GM21447 (cell line): ENCODE measurements at regions not wholly inside any gene's neighbourhood (a gene's known extent, or its start where the extent isn't known, plus 50 kb on each side); places are given as distances from the start of the nearest gene placed in this dataset.

Source experiments
- ATAC-seq: cut with Tn5 transposase; IDR thresholded peaks from one replicate; pipeline ENCODE4 v1.9.1; 2021; ENCODE audit not compliant: unreplicated experiment

DNA sequence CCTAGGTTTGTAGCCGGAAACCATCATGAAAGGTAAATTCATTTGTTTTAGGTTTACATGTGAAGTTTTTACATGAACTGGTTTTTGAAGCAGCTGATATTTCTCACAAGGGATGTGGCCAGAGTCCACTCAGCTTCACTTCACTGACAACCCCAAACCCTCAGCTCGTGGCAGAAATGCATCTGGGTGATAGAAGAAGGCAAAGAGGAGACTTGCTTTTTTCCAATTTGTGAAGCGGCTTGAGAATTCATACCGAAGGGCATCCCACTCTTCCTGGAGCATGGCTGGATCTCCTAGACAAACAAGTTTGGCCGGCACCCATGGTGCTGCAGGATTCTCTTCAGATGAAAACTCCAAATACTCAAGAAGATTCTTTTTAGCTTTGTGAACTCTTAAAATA lies 392.8 kb upstream of the CNR1 start:
- no peak for ATAC-seq

DNA sequence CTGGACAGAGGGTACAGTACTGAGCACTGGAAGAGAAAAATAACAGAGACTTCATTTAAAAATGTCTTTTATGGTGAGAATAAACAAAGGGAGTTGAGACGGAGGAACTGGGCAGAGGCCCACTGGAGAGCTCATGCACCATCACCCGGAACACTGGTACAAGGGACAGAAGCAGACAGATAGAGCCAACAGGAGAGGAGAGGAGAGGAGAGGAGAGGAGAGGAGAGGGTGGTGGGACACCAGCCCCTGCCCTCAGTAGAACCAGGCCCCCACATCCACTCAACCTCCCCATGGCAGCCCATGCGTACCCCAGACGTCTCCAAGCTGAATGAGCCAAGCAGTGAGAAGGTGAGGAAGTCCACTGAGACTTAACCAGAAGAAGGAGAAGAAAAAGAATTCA lies 390.5 kb upstream of the CNR1 start:
- ATAC-seq = no peak

DNA sequence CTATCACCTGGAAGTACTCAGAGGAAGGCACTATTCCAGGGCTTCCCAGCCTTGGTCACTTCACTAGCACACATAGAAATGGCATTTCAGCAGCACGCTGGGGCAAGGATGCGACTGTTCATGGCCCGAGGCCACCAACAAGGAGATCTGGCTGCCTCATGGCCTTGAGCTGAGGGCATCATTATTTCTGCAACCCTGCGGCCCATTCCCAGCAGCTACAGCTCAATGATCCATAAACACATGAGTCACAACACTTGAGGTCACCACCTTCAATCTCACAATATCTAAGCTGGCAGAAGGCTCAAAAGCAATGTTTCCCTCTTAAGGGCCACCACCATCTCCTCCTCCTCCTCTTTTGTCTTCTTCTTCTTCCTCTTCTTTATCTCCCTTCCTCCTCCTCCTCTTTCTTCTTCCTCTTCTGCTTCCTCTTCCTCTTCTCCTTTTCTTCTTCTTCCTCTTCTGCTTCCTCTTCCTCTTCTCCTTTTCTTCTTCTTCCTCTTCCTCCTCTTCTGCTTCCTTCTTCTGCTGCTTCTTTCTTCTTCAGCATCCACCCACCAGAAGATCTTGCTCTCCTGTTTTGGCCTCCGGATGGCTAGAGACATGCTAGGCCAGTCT lies 382.9 kb upstream of the CNR1 start:
- ATAC-seq = no peak

DNA sequence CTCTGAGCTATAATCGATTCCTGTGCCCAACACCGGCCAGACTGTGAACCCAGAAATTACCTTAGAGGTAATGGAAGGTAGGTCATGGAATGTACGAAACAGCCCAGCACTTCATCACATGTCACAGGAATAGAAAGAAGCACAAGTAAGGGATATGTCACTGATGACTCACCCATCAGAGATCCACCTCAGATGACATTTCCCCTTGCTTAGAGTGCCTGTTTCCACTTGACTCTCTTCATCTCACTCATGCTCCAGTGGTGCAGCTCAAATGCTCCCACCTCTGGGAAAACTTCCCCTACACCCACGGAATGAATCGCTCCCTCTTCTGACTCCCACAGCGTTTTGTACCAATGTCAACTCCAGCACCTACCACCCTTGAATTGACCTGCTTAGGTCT lies 381.6 kb upstream of the CNR1 start:
- no peak for ATAC-seq

DNA sequence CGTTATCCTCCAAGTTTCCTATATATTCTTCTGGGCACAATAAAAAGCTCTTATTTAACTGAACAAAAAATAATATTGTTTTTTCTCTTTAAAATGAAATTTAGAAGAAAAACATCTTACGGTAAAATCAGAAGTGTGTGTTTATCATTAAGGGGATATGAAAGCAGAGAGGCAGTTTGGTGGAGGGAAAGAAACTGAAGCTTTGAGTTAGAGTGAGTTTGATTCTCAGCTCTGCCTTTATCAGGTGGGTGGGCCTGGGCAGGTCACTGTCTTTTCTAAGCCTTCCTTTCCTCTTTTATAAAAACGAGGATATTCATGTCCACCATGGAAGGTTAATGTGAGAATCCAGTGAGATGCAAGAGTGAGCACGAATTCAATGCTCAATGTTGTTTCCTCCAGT lies 379.8 kb upstream of the CNR1 start:
- ATAC-seq = no peak

DNA sequence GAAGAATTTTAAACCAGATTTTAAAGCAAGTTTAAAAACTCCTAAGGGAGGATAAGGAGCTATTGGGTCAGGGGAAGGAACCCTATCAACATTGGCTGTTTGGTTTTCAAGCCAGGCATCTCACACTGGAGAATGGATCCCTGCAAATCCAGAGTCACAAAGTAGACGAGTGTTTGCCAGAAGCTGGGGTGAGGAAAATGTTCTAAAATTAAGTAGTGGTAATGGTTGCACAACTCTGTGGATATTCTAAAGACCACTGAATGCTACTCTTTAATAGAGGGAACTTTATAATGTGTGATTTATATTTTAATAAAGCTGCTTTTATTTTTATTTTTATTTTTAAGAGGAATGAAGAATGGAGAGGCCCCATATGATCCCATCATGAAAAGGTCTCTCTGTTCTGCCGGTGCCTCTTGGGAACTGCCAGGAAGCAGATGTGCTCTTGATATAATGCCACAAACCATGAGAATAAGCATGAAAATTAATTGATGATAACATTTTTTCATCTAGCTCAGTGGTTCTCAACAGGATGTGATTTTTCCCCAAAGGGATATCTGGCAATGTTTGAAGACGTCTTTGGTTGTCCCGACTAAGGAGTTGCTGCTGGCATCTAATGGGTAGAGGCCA lies 379.0 kb upstream of the CNR1 start:
- no peak for ATAC-seq

DNA sequence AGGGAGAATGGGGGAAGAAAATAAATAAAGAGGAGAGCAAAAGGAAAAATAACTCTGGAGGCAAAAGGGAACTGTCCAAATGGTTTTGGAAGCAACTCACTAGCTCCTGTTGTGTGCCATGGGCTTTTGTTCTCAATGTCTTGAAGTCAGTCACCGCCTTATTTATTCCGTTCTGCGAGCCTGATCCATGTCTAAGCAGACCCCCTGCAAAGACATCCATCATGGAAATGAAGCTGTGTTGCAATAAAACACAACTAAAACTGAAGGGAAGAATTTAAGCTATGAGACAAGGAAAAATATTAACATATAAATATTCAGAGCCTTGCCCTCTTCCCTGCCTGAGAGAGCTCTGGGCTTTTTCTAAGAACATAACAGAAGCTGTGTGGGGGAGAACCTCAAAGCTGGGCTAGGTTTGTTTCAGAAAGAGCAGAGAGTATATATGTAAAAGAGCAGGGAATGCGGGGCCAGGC lies 373.2 kb upstream of the CNR1 start:
- ATAC-seq = no peak

DNA sequence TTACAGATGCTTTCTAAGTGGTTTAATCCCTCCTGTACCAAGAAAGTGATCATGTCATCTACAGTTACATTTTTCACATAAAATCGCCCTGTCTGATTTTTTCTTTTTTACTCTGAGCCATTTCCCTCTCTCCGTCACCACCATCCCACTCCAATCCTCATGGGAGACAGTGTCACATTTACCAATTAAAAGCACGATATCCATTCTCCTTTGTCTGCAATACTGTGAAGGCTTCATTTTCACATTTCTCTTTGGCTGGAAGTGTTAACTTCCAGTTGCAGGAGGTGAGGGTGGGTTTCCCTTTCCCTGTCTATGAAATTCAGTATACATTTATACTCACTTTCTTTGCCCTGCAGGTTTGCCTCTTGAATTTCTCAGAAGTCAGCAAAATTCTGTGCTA lies 372.7 kb upstream of the CNR1 start:
- ATAC-seq = no peak

DNA sequence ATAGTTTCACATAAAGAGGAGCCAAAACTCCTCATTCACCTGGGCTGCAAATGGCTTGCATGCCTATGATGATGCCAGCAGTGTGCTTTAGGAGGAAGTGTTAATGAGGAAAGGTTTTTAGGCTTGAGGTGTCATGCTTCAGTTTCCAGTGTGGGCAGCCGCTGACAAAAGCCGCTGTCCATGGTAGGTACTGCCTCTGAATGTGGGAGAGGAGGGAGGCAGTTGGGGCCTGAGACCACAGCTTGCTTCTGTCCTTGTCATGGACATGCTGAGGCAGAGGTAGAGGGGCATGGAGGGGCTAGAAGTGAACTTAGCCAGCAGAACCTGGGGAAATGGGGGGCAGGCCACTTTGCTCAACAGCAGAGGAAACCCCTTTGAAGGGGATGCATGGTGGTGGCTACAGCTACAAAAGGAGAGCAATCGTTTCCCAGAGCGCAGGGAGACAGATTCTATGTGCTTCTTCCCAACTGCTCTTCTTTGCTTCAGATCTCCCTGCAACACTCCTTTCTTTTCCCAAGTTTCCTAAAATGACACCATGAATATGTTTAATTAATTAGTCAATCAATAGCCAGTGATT lies 372.1 kb upstream of the CNR1 start:
- no peak for ATAC-seq

DNA sequence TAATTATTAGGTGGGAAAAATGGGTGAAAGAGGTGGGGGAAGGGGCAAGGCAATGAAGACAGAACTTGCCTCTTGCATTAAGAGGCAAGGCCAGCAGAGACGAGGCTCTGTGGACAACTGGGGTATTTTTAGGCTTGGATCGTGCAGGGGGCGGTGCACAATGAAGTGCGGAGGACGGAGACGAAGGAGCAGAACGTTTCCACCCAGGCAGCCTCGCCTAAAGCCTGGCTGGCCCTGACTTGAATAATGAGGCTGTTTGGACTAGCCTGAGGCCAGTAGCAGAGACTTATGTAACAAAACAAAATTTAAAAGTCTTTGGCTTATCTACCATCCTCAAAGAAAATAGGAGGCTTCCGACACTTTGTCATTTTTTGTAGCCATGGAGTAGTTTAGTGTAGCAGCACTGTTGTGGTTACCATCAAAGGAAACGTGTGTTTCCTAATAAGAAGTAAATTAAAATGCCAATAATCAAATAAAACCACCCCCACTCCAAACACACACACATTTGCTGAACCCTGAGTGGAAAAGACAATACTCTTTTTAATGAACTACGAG lies 370.0 kb upstream of the CNR1 start:
- ATAC-seq = no peak

DNA sequence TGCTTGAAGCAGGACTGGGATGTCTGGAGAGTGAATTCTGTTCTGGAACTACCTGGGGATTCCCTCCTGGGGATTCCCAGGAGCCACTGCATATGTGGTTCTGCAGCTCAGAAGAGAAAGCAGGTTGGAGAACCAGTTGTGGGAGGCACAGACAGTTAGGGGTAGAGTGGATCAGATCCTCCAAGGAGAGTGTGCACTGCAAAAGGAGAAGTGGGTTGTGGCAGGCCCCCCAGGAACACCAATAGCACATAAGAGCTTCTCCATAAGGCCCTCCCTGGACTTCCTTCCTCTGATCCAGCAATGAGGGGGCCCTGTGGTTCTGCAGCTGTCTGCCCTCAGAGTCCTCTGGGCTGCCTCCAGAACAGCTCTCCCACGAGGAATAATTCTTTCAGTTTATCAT lies 369.2 kb upstream of the CNR1 start:
- ATAC-seq = no peak

DNA sequence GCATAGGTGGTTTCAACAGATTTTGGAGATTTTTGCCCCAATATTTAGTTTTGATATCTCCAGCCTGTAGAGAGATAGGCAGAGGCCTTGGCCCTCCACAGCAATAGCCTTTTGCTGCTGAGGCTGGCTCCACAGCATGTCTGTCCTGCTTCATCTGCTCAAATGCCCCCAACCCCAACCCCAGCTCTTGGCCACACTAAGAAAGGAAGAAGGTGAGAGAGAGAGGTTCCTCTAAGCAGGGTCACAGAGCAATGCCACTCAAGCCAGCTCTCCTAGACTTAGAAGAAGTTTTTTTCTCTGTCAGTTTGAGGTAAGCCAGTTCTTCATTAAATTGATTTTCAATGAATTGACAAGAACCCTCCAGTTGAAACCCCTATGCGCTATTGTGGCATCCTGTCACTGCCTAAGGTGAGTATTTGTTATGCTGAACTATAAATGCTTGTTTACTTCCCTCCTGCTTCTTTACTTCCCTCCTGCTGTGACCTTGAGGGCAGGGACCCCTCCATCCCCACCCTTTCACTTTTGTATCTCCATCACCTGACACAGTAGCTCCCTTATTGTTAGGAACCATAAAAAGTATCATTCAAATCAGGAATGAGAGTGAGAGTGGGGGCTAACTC lies 366.2 kb upstream of the CNR1 start:
- no peak for ATAC-seq

DNA sequence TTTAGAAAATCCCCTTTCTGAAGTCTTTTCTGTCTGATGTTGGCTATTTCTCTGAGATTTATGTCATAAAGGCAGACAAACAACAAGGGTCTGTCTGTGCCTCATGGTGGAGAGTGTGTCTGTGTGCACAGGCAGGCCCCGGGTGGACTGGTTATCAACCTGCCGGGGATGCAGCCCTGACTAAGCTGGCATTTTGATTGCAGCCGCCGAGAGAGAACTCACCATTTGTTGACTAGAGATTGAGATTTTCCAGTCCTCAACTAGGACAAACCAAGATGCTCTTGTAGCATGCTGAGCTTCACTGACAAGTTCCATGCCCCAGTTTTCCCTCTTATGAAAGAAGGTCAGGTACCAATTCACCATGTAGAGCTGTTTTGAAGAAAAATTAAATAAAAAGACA lies 363.6 kb upstream of the CNR1 start:
- no peak for ATAC-seq

DNA sequence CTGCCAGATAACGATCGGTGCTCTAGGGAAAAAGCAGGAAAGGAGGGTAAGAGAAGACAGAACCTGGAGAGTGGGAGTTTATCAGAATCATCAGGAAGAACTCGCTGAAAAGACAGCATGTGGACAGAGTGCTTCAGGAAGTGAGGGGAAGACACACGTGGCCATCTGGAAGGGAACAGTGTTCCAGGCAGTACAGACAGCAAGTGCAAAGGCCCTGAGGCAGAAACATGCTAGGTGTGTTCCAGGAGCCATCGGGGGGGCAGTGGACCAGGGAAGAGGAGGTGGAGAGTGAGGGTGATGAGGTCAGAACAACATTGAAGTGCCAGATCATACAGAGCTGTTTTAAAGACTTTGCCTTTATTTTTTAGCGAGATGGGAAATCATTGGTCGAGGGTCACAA lies 354.3 kb upstream of the CNR1 start:
- no peak for ATAC-seq

DNA sequence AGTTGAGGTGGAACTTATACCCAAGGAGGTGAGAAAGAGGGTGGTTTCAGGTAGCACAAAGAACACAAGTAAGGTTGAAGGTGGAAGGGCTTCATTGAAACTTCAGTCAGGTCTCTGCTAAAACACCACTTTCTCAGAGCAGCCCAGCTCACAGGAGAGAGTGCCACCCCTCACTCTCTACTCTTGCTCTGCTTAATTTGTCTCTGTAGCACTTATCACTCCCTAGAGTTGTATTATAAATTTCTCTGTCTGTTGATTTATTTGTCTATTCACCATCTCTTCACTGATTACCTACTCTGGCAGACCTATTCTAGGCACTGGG lies 353.8 kb upstream of the CNR1 start:
- ATAC-seq = no peak

DNA sequence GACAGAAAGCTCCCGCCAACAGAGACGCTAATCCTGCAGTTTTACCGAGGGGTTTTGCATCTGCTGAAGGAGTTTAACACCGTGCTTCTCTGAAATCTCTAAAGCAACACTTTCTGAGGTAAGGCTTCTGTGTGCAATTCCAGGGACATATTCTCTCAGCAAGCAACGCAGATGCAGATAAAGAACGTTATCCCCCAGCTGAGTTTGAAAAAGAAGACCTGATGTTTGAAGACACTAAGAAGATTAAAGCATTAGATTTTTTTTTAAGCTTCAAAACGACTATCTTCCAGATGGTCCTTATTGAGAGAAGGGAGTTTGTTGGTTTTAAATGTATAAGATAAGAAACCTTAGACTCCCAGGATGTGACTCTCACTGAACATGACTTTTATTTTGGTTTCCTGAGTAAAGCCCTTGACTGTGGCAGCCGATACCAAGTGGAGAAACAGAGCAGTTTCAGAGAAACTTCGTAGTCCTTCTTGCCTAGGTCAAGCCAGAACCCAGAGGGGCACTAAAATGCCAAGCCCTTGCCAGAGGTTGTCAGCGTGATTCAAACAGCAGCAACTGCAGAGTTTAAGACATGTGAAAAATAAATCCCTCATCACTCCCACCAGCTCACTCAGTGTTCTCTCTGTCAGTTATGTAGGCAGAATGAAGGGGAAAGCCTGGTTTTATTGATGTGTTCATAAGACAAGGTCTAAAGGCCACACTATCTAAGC lies 353.3 kb upstream of the CNR1 start:
- ATAC-seq = no peak

DNA sequence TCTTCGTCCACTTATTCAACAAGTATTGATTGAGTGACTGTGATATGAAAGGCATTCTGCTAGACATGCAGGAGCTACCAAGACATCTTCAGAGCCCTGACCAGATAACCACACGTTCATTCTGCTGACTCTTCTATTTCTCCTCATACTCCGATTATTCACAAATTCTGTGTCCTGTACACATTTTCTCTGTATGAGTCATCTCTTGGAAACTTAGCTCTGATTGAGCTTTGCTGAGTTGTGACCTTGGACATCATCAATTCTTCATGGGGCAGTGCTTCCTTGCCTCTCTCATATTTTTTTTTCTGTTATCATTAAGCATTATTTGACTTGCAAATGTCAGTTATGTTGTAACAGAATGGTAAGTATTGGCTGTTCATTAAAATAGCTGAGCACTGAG lies 351.6 kb upstream of the CNR1 start:
- ATAC-seq = no peak

DNA sequence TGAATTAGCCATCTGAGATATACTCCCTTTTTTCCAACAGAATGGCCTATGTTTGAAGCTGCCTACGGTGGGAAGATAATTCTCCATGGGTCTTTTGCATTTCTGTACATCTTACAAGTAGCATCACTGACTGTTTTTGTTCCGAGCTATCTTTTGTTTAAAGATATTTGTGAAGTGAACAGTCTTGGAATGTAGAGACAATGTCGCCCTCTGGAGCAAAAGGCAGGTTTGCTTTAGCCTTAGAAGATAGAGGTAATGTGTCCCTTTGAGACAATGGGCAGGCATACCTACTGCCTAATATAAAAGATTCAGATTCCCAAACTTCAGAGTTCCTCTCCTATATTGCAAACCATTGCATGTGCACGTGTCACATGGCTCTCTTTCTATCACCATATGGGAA lies 347.8 kb upstream of the CNR1 start:
- no peak for ATAC-seq

DNA sequence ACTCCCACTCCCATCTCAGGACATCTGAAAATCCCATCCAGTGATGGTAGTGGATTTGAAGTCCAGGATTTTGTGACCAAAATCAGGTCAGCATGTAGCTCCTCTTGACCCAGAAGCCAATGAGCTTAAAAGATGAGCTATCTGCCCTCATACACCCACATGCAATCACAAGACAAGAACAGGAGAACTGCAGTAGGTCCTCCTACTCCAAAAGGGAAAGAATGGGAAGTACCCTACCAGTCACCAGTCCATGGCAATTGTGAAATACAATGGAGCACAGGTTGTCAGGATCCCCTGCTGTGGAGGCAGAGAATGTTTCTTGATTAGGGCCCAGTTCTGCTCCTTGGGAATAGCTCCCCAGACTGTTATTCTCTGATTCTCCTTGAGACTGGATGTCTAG lies 347.3 kb upstream of the CNR1 start:
- ATAC-seq = no peak

DNA sequence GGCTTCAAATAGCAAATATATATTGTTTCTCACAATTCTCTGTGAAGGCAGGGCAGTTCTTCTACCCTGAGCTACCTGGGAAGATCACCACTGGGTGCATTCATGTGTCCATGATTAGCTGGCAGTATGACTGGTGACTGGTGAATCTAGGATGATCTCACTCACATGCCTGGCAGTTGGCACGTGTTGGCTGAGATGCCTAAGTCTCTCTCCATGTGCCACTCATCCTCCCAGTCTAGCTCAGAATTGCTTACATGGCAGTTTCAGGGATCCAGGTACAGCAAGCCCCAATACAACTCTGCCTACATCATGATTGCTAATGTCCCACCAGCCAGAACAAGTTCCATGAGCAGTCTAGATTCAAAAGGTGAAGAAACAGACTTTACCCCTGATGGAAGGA lies 346.8 kb upstream of the CNR1 start:
- no peak for ATAC-seq

DNA sequence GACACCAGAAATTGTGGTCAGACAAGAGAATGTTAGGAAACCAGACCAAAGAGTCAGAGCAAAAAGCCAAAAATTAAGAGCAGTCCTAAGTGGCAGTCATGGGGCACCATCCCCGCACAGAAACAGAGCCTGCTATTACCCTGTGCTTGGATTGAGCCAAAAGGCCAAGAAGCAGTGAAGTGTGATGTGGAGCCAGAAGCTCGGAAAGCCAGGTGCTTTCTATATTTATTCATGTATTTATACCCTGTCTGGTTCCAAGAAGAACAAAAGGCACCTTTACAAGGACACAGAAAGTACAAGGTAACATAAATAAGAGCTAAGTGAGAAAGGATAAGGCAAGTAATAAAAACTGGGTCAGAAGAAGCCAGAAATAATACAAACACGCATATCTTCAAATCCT lies 336.2 kb upstream of the CNR1 start:
- ATAC-seq = no peak
